ENCODE measurements at regions not wholly inside any gene's neighbourhood (a gene's known extent, or its start where the extent isn't known, plus 50 kb on each side); places are given as distances from the start of the nearest gene placed in this dataset.

- CTCF ChIA-PET, result interaction anchor here (0.8 to 1.4 kb wide), 2 partner anchors 40 to 58 kb away, joined by 3 read pairs; no protein-coding TSS in a partner anchor
- no peak for TF ChIP-seq SCRT2 (tag by site-specific recombination; IDR thresholded peaks at IDR 0.05)
- no peak for TF ChIP-seq TRIM28 (IDR thresholded peaks at IDR 0.05; ENCODE audit: borderline replicate concordance, low read length)
- TF ChIP-seq ZNF335 (tag by site-specific recombination; conservative IDR thresholded peaks at IDR 0.05), result 0 out of 2 replicates have a peak, but pooled peaks have one; percentile 18
- no peak for TF ChIP-seq MEIS1 (CRISPR knock-in tag; IDR thresholded peaks at IDR 0.05; ENCODE audit: borderline replicate concordance)
- TF ChIP-seq FEZF1 (tag by site-specific recombination; IDR thresholded peaks at IDR 0.05), result no peak
- TF ChIP-seq, protein P1, sequence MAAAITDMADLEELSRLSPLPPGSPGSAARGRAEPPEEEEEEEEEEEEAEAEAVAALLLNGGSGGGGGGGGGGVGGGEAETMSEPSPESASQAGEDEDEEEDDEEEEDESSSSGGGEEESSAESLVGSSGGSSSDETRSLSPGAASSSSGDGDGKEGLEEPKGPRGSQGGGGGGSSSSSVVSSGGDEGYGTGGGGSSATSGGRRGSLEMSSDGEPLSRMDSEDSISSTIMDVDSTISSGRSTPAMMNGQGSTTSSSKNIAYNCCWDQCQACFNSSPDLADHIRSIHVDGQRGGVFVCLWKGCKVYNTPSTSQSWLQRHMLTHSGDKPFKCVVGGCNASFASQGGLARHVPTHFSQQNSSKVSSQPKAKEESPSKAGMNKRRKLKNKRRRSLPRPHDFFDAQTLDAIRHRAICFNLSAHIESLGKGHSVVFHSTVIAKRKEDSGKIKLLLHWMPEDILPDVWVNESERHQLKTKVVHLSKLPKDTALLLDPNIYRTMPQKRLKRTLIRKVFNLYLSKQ (tag by site-specific recombination; IDR thresholded peaks at IDR 0.05; ENCODE audit: borderline replicate concordance), result no peak
- no peak for TF ChIP-seq ZNF433 (tag by site-specific recombination; IDR thresholded peaks at IDR 0.05; ENCODE audit: low read depth)
- TF ChIP-seq, protein P2, sequence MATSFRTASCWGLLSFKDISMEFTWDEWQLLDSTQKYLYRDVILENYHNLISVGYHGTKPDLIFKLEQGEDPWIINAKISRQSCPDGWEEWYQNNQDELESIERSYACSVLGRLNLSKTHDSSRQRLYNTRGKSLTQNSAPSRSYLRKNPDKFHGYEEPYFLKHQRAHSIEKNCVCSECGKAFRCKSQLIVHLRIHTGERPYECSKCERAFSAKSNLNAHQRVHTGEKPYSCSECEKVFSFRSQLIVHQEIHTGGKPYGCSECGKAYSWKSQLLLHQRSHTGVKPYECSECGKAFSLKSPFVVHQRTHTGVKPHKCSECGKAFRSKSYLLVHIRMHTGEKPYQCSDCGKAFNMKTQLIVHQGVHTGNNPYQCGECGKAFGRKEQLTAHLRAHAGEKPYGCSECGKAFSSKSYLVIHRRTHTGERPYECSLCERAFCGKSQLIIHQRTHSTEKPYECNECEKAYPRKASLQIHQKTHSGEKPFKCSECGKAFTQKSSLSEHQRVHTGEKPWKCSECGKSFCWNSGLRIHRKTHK (tag by site-specific recombination; IDR thresholded peaks at IDR 0.05), result no peak
- no peak for TF ChIP-seq ZNF426 (tag by site-specific recombination; IDR thresholded peaks at IDR 0.05)
- Histone ChIP-seq H3K9me3 (ENCODE audit: control insufficient read depth, insufficient read depth, low read depth, low read length) (no peaks in the 10 kb centered on the region), H3K4me3 (ENCODE audit: low read depth, low read length) (no peak overlapping the region), H3K36me3 (ENCODE audit: control insufficient read depth in 2 of 2, insufficient read depth in 1 of 2, low read length in 2 of 2) (no peaks in the 10 kb centered on the region), H3K4me1 (ENCODE audit: control insufficient read depth, insufficient read depth, low read length) (no peaks in the 10 kb centered on the region), H3K27ac (ENCODE audit: extremely low read depth, low read depth, low read length) (no peak overlapping the region)
- POLR2A ChIA-PET, result no interaction called here
Observed at GRCh38 chr2:121902171-121902591, 146.7 kb downstream of the TSN start.

DNA sequence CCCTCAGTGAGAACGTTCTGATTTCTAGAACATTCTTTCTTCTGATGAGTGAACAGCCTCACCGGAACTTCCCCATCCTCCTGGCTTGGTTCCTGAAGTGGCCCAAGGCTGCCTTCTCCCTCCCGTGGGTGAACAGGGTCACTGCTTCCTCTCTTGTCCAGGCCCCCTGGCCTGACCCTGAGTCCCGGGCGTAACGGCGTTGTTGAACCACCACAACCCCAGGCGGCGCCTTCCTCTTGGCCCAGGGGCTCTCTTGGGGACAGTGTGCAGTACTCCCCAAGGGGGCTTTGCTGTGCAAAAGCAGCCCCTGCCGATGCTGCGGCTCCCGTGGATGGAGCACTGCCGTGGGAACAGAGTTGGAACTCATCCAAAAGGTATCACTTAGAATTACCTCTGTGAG, 147.2 kb downstream of the TSN start:
- Histone ChIP-seq H3K9me3 (ENCODE audit: control insufficient read depth, insufficient read depth, low read depth, low read length) (no peaks in the 10 kb centered on the region), H3K4me1 (ENCODE audit: control insufficient read depth, insufficient read depth, low read length) (no peaks in the 10 kb centered on the region), H3K36me3 (ENCODE audit: control insufficient read depth in 2 of 2, insufficient read depth in 1 of 2, low read length in 2 of 2) (no peaks in the 10 kb centered on the region), H3K27ac (ENCODE audit: extremely low read depth, low read depth, low read length) (no peak overlapping the region), H3K4me3 (ENCODE audit: low read depth, low read length) (no peak overlapping the region)
- ChIA-PET CTCF (interaction anchor here (1.4 kb wide), 1 partner anchor 39 kb away, joined by 3 read pairs; no protein-coding TSS in a partner anchor), POLR2A (no interaction called here)
- TF ChIP-seq ZNF211 (tag by site-specific recombination; IDR thresholded peaks at IDR 0.05; ENCODE audit: low read depth), result no peak
- TF ChIP-seq ZNF169 (tag by site-specific recombination; IDR thresholded peaks at IDR 0.05), result no peak
- no peak for TF ChIP-seq ZNF155 (tag by site-specific recombination; IDR thresholded peaks at IDR 0.05)
- no peak for TF ChIP-seq ZNF701 (tag by site-specific recombination; IDR thresholded peaks at IDR 0.05)
- no peak for TF ChIP-seq ZNF610 (tag by site-specific recombination; IDR thresholded peaks at IDR 0.05; ENCODE audit: borderline replicate concordance)
- no peak for TF ChIP-seq ZNF518A (tag by site-specific recombination; conservative IDR thresholded peaks at IDR 0.05; ENCODE audit: low read depth)
- TF ChIP-seq FEZF1 (tag by site-specific recombination; IDR thresholded peaks at IDR 0.05), result no peak
- TF ChIP-seq, protein P3, sequence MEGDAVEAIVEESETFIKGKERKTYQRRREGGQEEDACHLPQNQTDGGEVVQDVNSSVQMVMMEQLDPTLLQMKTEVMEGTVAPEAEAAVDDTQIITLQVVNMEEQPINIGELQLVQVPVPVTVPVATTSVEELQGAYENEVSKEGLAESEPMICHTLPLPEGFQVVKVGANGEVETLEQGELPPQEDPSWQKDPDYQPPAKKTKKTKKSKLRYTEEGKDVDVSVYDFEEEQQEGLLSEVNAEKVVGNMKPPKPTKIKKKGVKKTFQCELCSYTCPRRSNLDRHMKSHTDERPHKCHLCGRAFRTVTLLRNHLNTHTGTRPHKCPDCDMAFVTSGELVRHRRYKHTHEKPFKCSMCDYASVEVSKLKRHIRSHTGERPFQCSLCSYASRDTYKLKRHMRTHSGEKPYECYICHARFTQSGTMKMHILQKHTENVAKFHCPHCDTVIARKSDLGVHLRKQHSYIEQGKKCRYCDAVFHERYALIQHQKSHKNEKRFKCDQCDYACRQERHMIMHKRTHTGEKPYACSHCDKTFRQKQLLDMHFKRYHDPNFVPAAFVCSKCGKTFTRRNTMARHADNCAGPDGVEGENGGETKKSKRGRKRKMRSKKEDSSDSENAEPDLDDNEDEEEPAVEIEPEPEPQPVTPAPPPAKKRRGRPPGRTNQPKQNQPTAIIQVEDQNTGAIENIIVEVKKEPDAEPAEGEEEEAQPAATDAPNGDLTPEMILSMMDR (tag by site-specific recombination; IDR thresholded peaks at IDR 0.05), result no peak
- no peak for TF ChIP-seq SP2 (tag by site-specific recombination; IDR thresholded peaks at IDR 0.05)
- TF ChIP-seq ZNF133 (tag by site-specific recombination; IDR thresholded peaks at IDR 0.05), result no peak
- no peak for TF ChIP-seq ZNF585B (tag by site-specific recombination; IDR thresholded peaks at IDR 0.05)
- TF ChIP-seq YY2 (tag by site-specific recombination; IDR thresholded peaks at IDR 0.05), result no peak
- no peak for TF ChIP-seq ZNF174 (tag by site-specific recombination; IDR thresholded peaks at IDR 0.05)
- TF ChIP-seq GLI2 (tag by site-specific recombination; IDR thresholded peaks at IDR 0.05; ENCODE audit: borderline replicate concordance, low read depth), result no peak
- TF ChIP-seq ZBTB21 (tag by site-specific recombination; IDR thresholded peaks at IDR 0.05), result no peak
- no peak for TF ChIP-seq ZNF350 (tag by site-specific recombination; IDR thresholded peaks at IDR 0.05)
- TF ChIP-seq GLIS1 (tag by site-specific recombination; IDR thresholded peaks at IDR 0.05), result no peak
- TF ChIP-seq ZNF157 (tag by site-specific recombination; IDR thresholded peaks at IDR 0.05), result no peak
